ENCODE measurements at regions not wholly inside any gene's neighbourhood (a gene's known extent, or its start where the extent isn't known, plus 50 kb on each side); places are given as distances from the start of the nearest gene placed in this dataset.

GRCh38 chr3:87621667-87622066, 345.3 kb upstream of the POU1F1 start:
- POLR2A ChIA-PET (ENCODE audit: low non-redundant PET): no interaction called here
- CTCF ChIA-PET: no interaction called here
- TF ChIP-seq CTCF (conservative IDR thresholded peaks at IDR 0.05; ENCODE audit: low read depth): no peak
- no peak overlapping the region for H3K27ac ChIP-seq
- DNase-seq (ENCODE audit: low spot score): no peak

DNA sequence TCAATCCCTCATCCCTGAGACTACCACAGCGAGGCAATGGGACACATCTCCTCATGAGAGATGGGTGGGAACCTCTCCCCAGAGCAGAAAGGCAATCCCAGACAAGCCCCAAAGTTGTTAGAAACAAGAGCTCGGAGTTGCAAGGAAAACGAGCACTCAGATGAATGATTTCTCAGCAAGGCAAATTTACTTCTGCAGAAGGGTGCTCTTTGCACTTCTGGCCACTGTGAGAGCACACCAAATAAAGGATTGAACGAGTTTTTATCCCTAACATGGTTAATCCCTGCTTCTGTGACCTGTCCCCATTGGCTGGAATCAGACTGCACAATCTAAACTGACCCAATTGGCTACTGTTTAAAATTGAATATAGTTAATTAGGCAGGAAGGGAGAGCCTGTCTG, 339.1 kb upstream of the POU1F1 start:
- ChIA-PET CTCF (no interaction called here), POLR2A (ENCODE audit: low non-redundant PET) (no interaction called here)
- no peak for DNase-seq (ENCODE audit: low spot score)
- H3K27ac ChIP-seq: no peak overlapping the region
- TF ChIP-seq CTCF (conservative IDR thresholded peaks at IDR 0.05; ENCODE audit: low read depth): no peak

DNA sequence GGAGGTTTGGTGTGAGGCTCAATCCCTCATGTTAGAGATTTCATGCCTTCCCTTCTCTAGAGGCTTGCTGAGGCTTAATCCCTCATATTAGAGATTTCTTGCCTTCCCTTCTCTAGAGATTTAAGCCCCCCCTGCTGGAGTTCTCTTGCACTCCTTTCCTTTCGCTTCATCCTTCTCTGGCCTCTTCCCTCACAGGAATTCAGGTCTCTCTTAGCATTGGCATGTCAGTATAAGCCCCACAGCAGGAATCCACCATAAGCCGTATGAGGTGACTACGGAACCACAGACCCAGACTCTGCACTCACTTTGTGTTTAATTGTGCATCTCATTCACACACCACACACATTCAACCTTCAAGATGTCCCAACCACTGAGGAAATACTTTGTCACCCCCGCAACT, 338.6 kb upstream of the POU1F1 start:
- CTCF ChIA-PET: no interaction called here
- H3K27ac ChIP-seq: no peak overlapping the region
- no peak for DNase-seq (ENCODE audit: low spot score)
- no peak for TF ChIP-seq CTCF (conservative IDR thresholded peaks at IDR 0.05; ENCODE audit: low read depth)
- POLR2A ChIA-PET (ENCODE audit: low non-redundant PET): no interaction called here

- no peak for TF ChIP-seq CTCF (conservative IDR thresholded peaks at IDR 0.05; ENCODE audit: low read depth)
- no peak for DNase-seq (ENCODE audit: low spot score)
- ChIA-PET POLR2A (ENCODE audit: low non-redundant PET) (no interaction called here), CTCF (no interaction called here)
- no peak overlapping the region for H3K27ac ChIP-seq
Observed at GRCh38 chr3:87607234-87607633, 330.9 kb upstream of the POU1F1 start.

- ChIA-PET CTCF (no interaction called here), POLR2A (ENCODE audit: low non-redundant PET) (no interaction called here)
- no peak overlapping the region for H3K27ac ChIP-seq
- DNase-seq (ENCODE audit: low spot score): no peak
- TF ChIP-seq CTCF (conservative IDR thresholded peaks at IDR 0.05; ENCODE audit: low read depth): no peak
Observed at GRCh38 chr3:87595798-87596197, 319.4 kb upstream of the POU1F1 start.

DNA sequence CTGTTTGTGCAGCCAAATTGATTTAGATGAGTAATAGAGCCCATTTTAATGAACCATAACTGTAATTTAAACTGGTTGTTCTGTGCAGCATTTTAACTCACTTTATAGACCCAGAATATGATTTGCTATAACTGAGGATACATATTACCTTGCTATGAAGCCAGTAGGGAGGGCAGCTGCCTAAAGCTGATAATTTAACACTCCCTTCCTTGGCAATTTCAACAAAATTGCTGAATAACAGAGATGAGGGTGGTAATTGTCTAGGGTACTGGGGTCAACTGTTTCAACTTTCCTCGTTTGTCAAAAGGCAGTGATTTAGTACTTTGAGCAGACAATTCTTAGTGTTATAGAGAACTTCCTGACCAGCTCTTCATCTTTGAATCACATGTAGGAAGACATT, 304.9 kb upstream of the POU1F1 start:
- ChIA-PET POLR2A (ENCODE audit: low non-redundant PET) (no interaction called here), CTCF (no interaction called here)
- no peak for TF ChIP-seq CTCF (conservative IDR thresholded peaks at IDR 0.05; ENCODE audit: low read depth)
- no peak for DNase-seq (ENCODE audit: low spot score)
- no peak overlapping the region for H3K27ac ChIP-seq

GRCh38 chr3:87576752-87577151, 300.4 kb upstream of the POU1F1 start:
- H3K27ac ChIP-seq: no peak overlapping the region
- no peak for DNase-seq (ENCODE audit: low spot score)
- no peak for TF ChIP-seq CTCF (conservative IDR thresholded peaks at IDR 0.05; ENCODE audit: low read depth)

More at GRCh38 chr3:87576752-87577151, 300.4 kb upstream of the POU1F1 start:
- CTCF ChIA-PET: no interaction called here
- POLR2A ChIA-PET (ENCODE audit: low non-redundant PET): no interaction called here
